Ovary (tissue), 7 donors: ENCODE measurements at regions not wholly inside any gene's neighbourhood (a gene's known extent, or its start where the extent isn't known, plus 50 kb on each side); places are given as distances from the start of the nearest gene placed in this dataset.

ENCODE experiments used
- DNase-seq, 5 donors: peaks; one replicate each; pipeline ENCODE4 v3.0.0-alpha.2; 2019 to 2020
- H3K27ac ChIP-seq, 2 donors: fragments of 200-600 bp; one replicate each; pipeline versions ENCODE4 v1.5.1 to v1.8.0; 2019 to 2022
- H3K27me3 ChIP-seq: fragments of 200-600 bp; one replicate; pipeline ENCODE4 v1.8.0; 2022
- H3K36me3 ChIP-seq: fragments of 200-600 bp; sonication (generic); one replicate; pipeline ENCODE4 v1.5.1; 2019
- H3K4me1 ChIP-seq: one replicate; pipeline ENCODE4 v1.8.1; 2013; ENCODE audit warnings: mild to moderate bottlenecking, moderate library complexity; ENCODE audit not compliant: insufficient read depth
- H3K4me3 ChIP-seq: fragments of 200-600 bp; sonication (generic); one replicate; pipeline ENCODE4 v1.5.1; 2017
- H3K9me3 ChIP-seq, 2 donors: fragments of 200-600 bp in 1 of 2; sonication (generic) in 1 of 2; one replicate each; pipeline versions ENCODE4 v1.5.1 to v1.8.1; 2013 to 2019; ENCODE audit warnings: mild to moderate bottlenecking in 1 of 2, moderate library complexity in 1 of 2
- CTCF ChIP-seq, 3 donors: fragments of 450-650 bp in 2 of 3; fragments of 200-600 bp in 1 of 3; IDR thresholded peaks; one replicate each; pipeline versions ENCODE4 v1.5.1 to v1.8.0; 2016 to 2022; ENCODE audit warnings: antibody characterized with exemption in 3 of 3, mild to moderate bottlenecking in 1 of 3
- EP300 ChIP-seq: sonication (generic); formaldehyde crosslinking; IDR thresholded peaks from one replicate; pipeline ENCODE4 v1.6.1; 2017; ENCODE audit warnings: antibody characterized with exemption
- POLR2A ChIP-seq: fragments of 450-650 bp; IDR thresholded peaks from one replicate; pipeline ENCODE4 v1.6.1; 2017; ENCODE audit warnings: antibody characterized with exemption, mild to moderate bottlenecking, moderate library complexity
- WGBS, 3 donors: extraction: QIAGEN DNeasy Blood & Tissue Kit in 1 of 3; methylation state at CpG; one replicate each; pipeline versions ENCODE4 v1.1.5 to v1.1.7; 2013 to 2017; 5-methylcytosine and 5-hydroxymethylcytosine counted together
- intact Hi-C, 4 donors: fragments of 100-400 bp; cut with DNase I; formaldehyde crosslinking; loops; one replicate each; pipeline versions ENCODE4 v1.11.0 to v1.15.1; 2022 to 2023
- donor health status: DM: no; HTN: no; CAD: no; lungs with moderate emphysema.
- donor health status: DM: no; HTN: no; CAD: no.
- donor health status: Bipolar disorder and iron deficiency.
- donor health status: DM: no; HTN: no; CAD: no.
- donor health status: DM: yes; HTN: yes; CAD: no.

GRCh38 chr18:27558388-27559155 is 373.5 kb upstream of the CHST9 start:
- Histone ChIP-seq H3K27ac (no peak overlapping the region), H3K4me1 (no peaks in the 10 kb centered on the region), H3K4me3 (no peak overlapping the region), H3K9me3 (no peaks in the 10 kb centered on the region), H3K27me3 (no peaks in the 10 kb centered on the region), H3K36me3 (no peaks in the 10 kb centered on the region)
- 49 to 60% (median 58%) methylated on average over 4 of the region's 4 CpGs for whole genome bisulfite sequencing, 3 donors
- TF ChIP-seq POLR2A (no peak), EP300 (no peak), CTCF (IDR thresholded peaks at IDR 0.05) (no peak)
- intact Hi-C loops, result no loop called here
- no peak for DNase-seq

GRCh38 chr18:27556741-27557140 is 371.6 kb upstream of the CHST9 start:
- Histone ChIP-seq H3K27ac (no peak overlapping the region), H3K36me3 (no peaks in the 10 kb centered on the region), H3K9me3 (no peaks in the 10 kb centered on the region), H3K4me3 (no peak overlapping the region), H3K27me3 (no peaks in the 10 kb centered on the region), H3K4me1 (no peaks in the 10 kb centered on the region)
- intact Hi-C loops, result no loop called here
- 78 to 87% (median 83%) methylated on average over 4 of the region's 4 CpGs for WGBS, 3 donors
- no peak for DNase-seq
- TF ChIP-seq EP300, result no peak
- TF ChIP-seq CTCF (IDR thresholded peaks at IDR 0.05), result no peak
- TF ChIP-seq POLR2A, result no peak

GRCh38 chr18:27549335-27550039 is 364.4 kb upstream of the CHST9 start:
- intact Hi-C loops, result no loop called here
- no peak for DNase-seq
- Histone ChIP-seq H3K4me1 (no peaks in the 10 kb centered on the region), H3K36me3 (no peaks in the 10 kb centered on the region), H3K27ac (no peak overlapping the region), H3K9me3 (no peaks in the 10 kb centered on the region), H3K4me3 (no peak overlapping the region), H3K27me3 (no peaks in the 10 kb centered on the region)
- WGBS, 3 donors, result 75 to 77% (median 77%) methylated on average over 6 of the region's 6 CpGs
- no peak for TF ChIP-seq POLR2A
- TF ChIP-seq CTCF (IDR thresholded peaks at IDR 0.05), result no peak
- no peak for TF ChIP-seq EP300

GRCh38 chr18:27546991-27547390 is 361.9 kb upstream of the CHST9 start:
- no peaks in the 10 kb centered on the region for H3K9me3 ChIP-seq
- H3K4me1 ChIP-seq, result no peaks in the 10 kb centered on the region
- no peak for DNase-seq
- no peaks in the 10 kb centered on the region for H3K27me3 ChIP-seq
- WGBS, 3 donors, result 84 to 89% (median 89%) methylated on average over 3 of the region's 3 CpGs
- no peak overlapping the region for H3K27ac ChIP-seq
- no peak overlapping the region for H3K4me3 ChIP-seq
- intact Hi-C loops, result no loop called here
- no peak for TF ChIP-seq CTCF (IDR thresholded peaks at IDR 0.05)
- no peak for TF ChIP-seq POLR2A
- no peak for TF ChIP-seq EP300
- H3K36me3 ChIP-seq, result no peaks in the 10 kb centered on the region
